Sigmoid colon (tissue), 6 donors: ENCODE measurements at regions not wholly inside any gene's neighbourhood (a gene's known extent, or its start where the extent isn't known, plus 50 kb on each side); places are given as distances from the start of the nearest gene placed in this dataset.
A peak's percentile ranks its signal among the peaks of the same experiment; 100 is the strongest.
"Not testable (repeated sequence)": the region's sequence is repeated elsewhere in the genome, so short reads cannot be mapped to it uniquely, and the experiment has no call there.

Experiments
- DNase-seq: peaks from one replicate; pipeline ENCODE4 v3.0.0-alpha.2; 2019
- H3K27ac ChIP-seq, 4 donors: fragments of 200-600 bp; sonication (generic); one replicate each; pipeline ENCODE4 v1.5.1; 2016 to 2019; ENCODE audit warnings: mild to moderate bottlenecking in 1 of 4
- H3K27me3 ChIP-seq, 3 donors: fragments of 200-600 bp; sonication (generic); one replicate each; pipeline ENCODE4 v1.5.1; 2019; ENCODE audit warnings: mild to moderate bottlenecking in 1 of 3
- H3K36me3 ChIP-seq, 4 donors: fragments of 200-600 bp; sonication (generic); one replicate each; pipeline ENCODE4 v1.5.1; 2016 to 2019
- H3K4me1 ChIP-seq, 4 donors: fragments of 200-600 bp; sonication (generic); one replicate each; pipeline ENCODE4 v1.5.1; 2017 to 2019
- H3K4me3 ChIP-seq, 4 donors: fragments of 200-600 bp; sonication (generic); one replicate each; pipeline ENCODE4 v1.5.1; 2017 to 2019; ENCODE audit warnings: mild to moderate bottlenecking in 2 of 4, moderate library complexity in 1 of 4
- H3K9me3 ChIP-seq, 4 donors: fragments of 200-600 bp in 3 of 4; sonication (generic) in 3 of 4; one replicate each; pipeline versions ENCODE4 v1.5.1 to v1.6.1; 2013 to 2019
- CTCF ChIP-seq, 4 experiments: fragments of 450-650 bp in 3 of 4; fragments of 200-600 bp in 1 of 4; IDR thresholded peaks; one replicate each; pipeline ENCODE4 v1.5.1; 2016 to 2019; ENCODE audit warnings: antibody characterized with exemption in 4 of 4, mild to moderate bottlenecking in 3 of 4, moderate library complexity in 2 of 4
- EP300 ChIP-seq, 4 donors: sonication (generic); formaldehyde crosslinking; IDR thresholded peaks; one replicate each; pipeline ENCODE4 v1.6.1; 2017; ENCODE audit warnings: antibody characterized with exemption in 4 of 4
- POLR2A ChIP-seq, 2 donors: fragments of 450-650 bp; IDR thresholded peaks; one replicate each; pipeline ENCODE4 v1.6.1; 2016; ENCODE audit warnings: antibody characterized with exemption in 2 of 2, mild to moderate bottlenecking in 2 of 2, moderate library complexity in 2 of 2
- POLR2AphosphoS5 ChIP-seq, 4 donors: sonication (generic); formaldehyde crosslinking; IDR thresholded peaks; one replicate each; pipeline ENCODE4 v1.6.1; 2017; ENCODE audit warnings: antibody characterized with exemption in 4 of 4
- WGBS, 2 donors: extraction: QIAGEN DNeasy Blood & Tissue Kit; methylation state at CpG; one replicate each; pipeline ENCODE4 v1.1.7; 2013; 5-methylcytosine and 5-hydroxymethylcytosine counted together
- intact Hi-C: fragments of 100-400 bp; cut with DNase I; formaldehyde crosslinking; loops from one replicate; pipeline ENCODE4 v1.15.1; 2023
- donor health status: healthy with polysubstance abuse.
- donor health status: healthy.

GRCh38 chr14:88104710-88105109 is 99.8 kb downstream of the GPR65 start:
- WGBS, 2 donors: 97 to 100% methylated on average over 1 of the region's 1 CpG
- H3K27me3 ChIP-seq: no peaks in the 10 kb centered on the region
- H3K9me3 ChIP-seq: peaks cover 0 to 5% (median 0%) of the 10 kb centered on the region in 4 donors
- H3K27ac ChIP-seq: no peak overlapping the region
- H3K4me3 ChIP-seq: no peak overlapping the region
- TF ChIP-seq EP300 (IDR thresholded peaks at IDR 0.05) (no peak), POLR2A (IDR thresholded peaks at IDR 0.05) (no peak), POLR2AphosphoS5 (IDR thresholded peaks at IDR 0.05) (no peak), CTCF (IDR thresholded peaks at IDR 0.05) (no peak)
- H3K36me3 ChIP-seq: no peaks in the 10 kb centered on the region
- intact Hi-C loops: no loop called here
- H3K4me1 ChIP-seq: no peaks in the 10 kb centered on the region
- no peak for DNase-seq

- no peak for DNase-seq
- H3K9me3 ChIP-seq: peaks cover 0 to 5% (median 0%) of the 10 kb centered on the region in 4 donors
- intact Hi-C loops: no loop called here
- H3K27ac ChIP-seq: no peak overlapping the region
- H3K4me3 ChIP-seq: no peak overlapping the region
- TF ChIP-seq POLR2A (IDR thresholded peaks at IDR 0.05) (no peak), CTCF (IDR thresholded peaks at IDR 0.05) (no peak), EP300 (IDR thresholded peaks at IDR 0.05) (no peak), POLR2AphosphoS5 (IDR thresholded peaks at IDR 0.05) (no peak)
- no peaks in the 10 kb centered on the region for H3K27me3 ChIP-seq
- no peaks in the 10 kb centered on the region for H3K36me3 ChIP-seq
- no peaks in the 10 kb centered on the region for H3K4me1 ChIP-seq
- WGBS, 2 donors: 86 to 89% methylated on average over 4 of the region's 4 CpGs
Observed at GRCh38 chr14:88106377-88106776, 101.4 kb downstream of the GPR65 start.

- H3K4me3 ChIP-seq, H3K27ac ChIP-seq, intact Hi-C loops, H3K36me3 ChIP-seq, DNase-seq, H3K27me3 ChIP-seq, H3K9me3 ChIP-seq: not testable (repeated sequence)
- H3K4me1 ChIP-seq: peaks cover 0 to 12% (median 5%) of the 10 kb centered on the region in 4 donors
- WGBS, 2 donors: 71 to 77% methylated on average over 7 of the region's 7 CpGs
Observed at GRCh38 chr14:88127669-88128068, 122.7 kb downstream of the GPR65 start.

DNA sequence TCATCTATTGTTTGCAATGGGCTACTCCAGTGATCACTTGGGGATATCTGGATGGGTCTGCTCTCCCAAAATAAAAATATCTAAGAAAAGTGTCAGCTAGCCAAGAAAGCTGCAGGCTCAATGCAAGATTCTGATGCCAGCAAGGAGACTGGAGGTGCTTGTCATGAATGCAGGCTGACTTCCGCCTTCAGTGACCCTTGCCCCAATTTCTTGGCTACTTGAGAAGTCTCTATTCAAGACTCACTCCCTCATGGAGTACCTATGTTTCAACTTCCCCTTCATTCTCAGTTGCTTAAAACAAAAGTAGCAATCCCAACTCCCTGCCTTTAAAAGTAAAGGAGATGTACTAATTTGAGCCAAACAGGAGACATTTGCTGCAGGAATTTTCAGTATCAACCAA is 123.9 kb downstream of the GPR65 start:
- Histone ChIP-seq H3K4me1 (peaks cover 0 to 12% (median 5%) of the 10 kb centered on the region in 4 donors), H3K27me3 (no peaks in the 10 kb centered on the region), H3K36me3 (no peaks in the 10 kb centered on the region), H3K27ac (no peak overlapping the region), H3K4me3 (no peak overlapping the region), H3K9me3 (peaks cover 0 to 3% (median 0%) of the 10 kb centered on the region in 4 donors)
- intact Hi-C loops: no loop called here
- 59 to 81% methylated on average over 1 of the region's 1 CpG for WGBS, 2 donors
- no peak for DNase-seq
- no peak for TF ChIP-seq POLR2A (IDR thresholded peaks at IDR 0.05)

DNA sequence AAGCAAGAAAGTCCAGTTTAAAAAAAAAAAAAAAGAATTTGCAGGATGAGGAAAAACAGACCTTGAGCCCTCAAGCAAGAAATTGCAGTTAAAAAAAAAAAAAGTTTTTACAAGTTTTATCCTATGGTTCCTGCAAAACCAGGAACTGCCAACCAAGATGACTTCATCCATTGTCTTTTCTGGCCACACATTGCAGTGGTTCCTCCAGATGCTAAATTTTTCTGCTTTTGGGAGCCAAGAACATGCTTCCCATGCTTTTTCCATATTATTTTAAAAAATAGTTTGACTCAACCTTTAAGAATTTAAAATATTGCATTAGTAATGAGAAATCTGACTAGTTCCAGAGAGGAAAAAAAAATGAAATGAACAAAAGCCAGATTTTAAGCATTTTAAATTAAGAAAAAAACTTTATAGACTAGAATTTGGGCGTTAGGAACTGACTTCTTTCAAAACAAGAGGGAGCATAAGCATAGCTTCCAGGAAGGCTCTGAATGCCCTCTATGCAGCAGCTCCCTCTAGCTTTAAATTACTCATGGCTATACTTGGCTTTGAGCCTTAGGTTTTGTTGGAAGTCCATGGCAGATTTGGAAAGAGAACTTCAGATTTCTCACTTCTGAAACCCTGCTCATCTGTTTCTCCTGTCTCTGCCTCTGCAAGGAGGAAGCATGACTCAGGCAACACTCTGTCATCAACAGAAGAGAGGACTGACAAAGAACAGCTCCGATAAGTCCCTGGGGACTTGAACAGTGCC is 124.5 kb downstream of the GPR65 start:
- no peaks in the 10 kb centered on the region for H3K36me3 ChIP-seq
- no peak overlapping the region for H3K4me3 ChIP-seq
- DNase-seq: no peak
- no peaks in the 10 kb centered on the region for H3K27me3 ChIP-seq
- peaks cover 0 to 12% (median 5%) of the 10 kb centered on the region in 4 donors for H3K4me1 ChIP-seq
- 36 to 50% methylated on average over 2 of the region's 2 CpGs for WGBS, 2 donors
- TF ChIP-seq POLR2A (IDR thresholded peaks at IDR 0.05) (no peak), EP300 (IDR thresholded peaks at IDR 0.05) (no peak), POLR2AphosphoS5 (IDR thresholded peaks at IDR 0.05) (peak in 1 of 4 donors; percentile 29)
- intact Hi-C loops: no loop called here
- peak overlapping the region in 2 of 4 donors; percentile 25 to 27 for H3K27ac ChIP-seq
- H3K9me3 ChIP-seq: peaks cover 0 to 3% (median 0%) of the 10 kb centered on the region in 4 donors

- no peaks in the 10 kb centered on the region for H3K36me3 ChIP-seq
- no peak for TF ChIP-seq POLR2A (IDR thresholded peaks at IDR 0.05)
- TF ChIP-seq EP300 (IDR thresholded peaks at IDR 0.05): no peak
- TF ChIP-seq POLR2AphosphoS5 (IDR thresholded peaks at IDR 0.05): no peak
- no peak for TF ChIP-seq CTCF (IDR thresholded peaks at IDR 0.05)
- peak overlapping the region in 2 of 4 donors; percentile 25 to 27 for H3K27ac ChIP-seq
- DNase-seq: no peak
- peaks cover 0 to 3% (median 0%) of the 10 kb centered on the region in 4 donors for H3K9me3 ChIP-seq
- intact Hi-C loops: no loop called here
- no peaks in the 10 kb centered on the region for H3K27me3 ChIP-seq
- WGBS, 2 donors: 38 to 73% methylated on average over 2 of the region's 2 CpGs
- peaks cover 0 to 12% (median 5%) of the 10 kb centered on the region in 4 donors for H3K4me1 ChIP-seq
- H3K4me3 ChIP-seq: no peak overlapping the region
Observed at GRCh38 chr14:88130057-88130432, 125.1 kb downstream of the GPR65 start.
